ENCODE measurements at regions not wholly inside any gene's neighbourhood (a gene's known extent, or its start where the extent isn't known, plus 50 kb on each side); places are given as distances from the start of the nearest gene placed in this dataset.

GRCh38 chr9:106387965-106388364 is 475.0 kb upstream of the ZNF462 start:
- Histone ChIP-seq H3K36me3 (ENCODE audit: low read depth) (no peaks in the 10 kb centered on the region), H3K27me3 (ENCODE audit: insufficient read depth, poor library complexity, severe bottlenecking) (no peaks in the 10 kb centered on the region), H3K4me3 (ENCODE audit: severe bottlenecking) (no peak overlapping the region), H3K27ac (ENCODE audit: poor library complexity, severe bottlenecking) (no peak overlapping the region), H3K4me1 (ENCODE audit: insufficient read depth, poor library complexity, severe bottlenecking) (no peaks in the 10 kb centered on the region), H3K9me3 (ENCODE audit: severe bottlenecking) (no peaks in the 10 kb centered on the region)
- ATAC-seq (ENCODE audit: low read depth) (no peak), DNase-seq (ENCODE audit: low spot score) (no peak)
- TF ChIP-seq CTCF (IDR thresholded peaks at IDR 0.05; ENCODE audit: poor library complexity, severe bottlenecking), result no peak

- H3K27ac ChIP-seq (ENCODE audit: poor library complexity, severe bottlenecking), result no peak overlapping the region
- H3K36me3 ChIP-seq (ENCODE audit: low read depth), result no peaks in the 10 kb centered on the region
- no peak for DNase-seq (ENCODE audit: low spot score)
- H3K4me3 ChIP-seq (ENCODE audit: severe bottlenecking), result no peak overlapping the region
- no peak for ATAC-seq (ENCODE audit: low read depth)
- no peak for TF ChIP-seq CTCF (IDR thresholded peaks at IDR 0.05; ENCODE audit: poor library complexity, severe bottlenecking)
- H3K4me1 ChIP-seq (ENCODE audit: insufficient read depth, poor library complexity, severe bottlenecking), result no peaks in the 10 kb centered on the region
- no peaks in the 10 kb centered on the region for H3K9me3 ChIP-seq (ENCODE audit: severe bottlenecking)
- H3K27me3 ChIP-seq (ENCODE audit: insufficient read depth, poor library complexity, severe bottlenecking), result no peaks in the 10 kb centered on the region
Measured at GRCh38 chr9:106393226-106393625, 469.7 kb upstream of the ZNF462 start.

GRCh38 chr9:106400170-106400569 is 462.8 kb upstream of the ZNF462 start:
- TF ChIP-seq CTCF (IDR thresholded peaks at IDR 0.05; ENCODE audit: poor library complexity, severe bottlenecking), result no peak
- no peaks in the 10 kb centered on the region for H3K36me3 ChIP-seq (ENCODE audit: low read depth)
- DNase-seq (ENCODE audit: low spot score) (no peak), ATAC-seq (ENCODE audit: low read depth) (no peak)
- H3K9me3 ChIP-seq (ENCODE audit: severe bottlenecking), result no peaks in the 10 kb centered on the region
- H3K4me1 ChIP-seq (ENCODE audit: insufficient read depth, poor library complexity, severe bottlenecking), result peaks cover 10% of the 10 kb centered on the region
- H3K27me3 ChIP-seq (ENCODE audit: insufficient read depth, poor library complexity, severe bottlenecking), result no peaks in the 10 kb centered on the region
- no peak overlapping the region for H3K4me3 ChIP-seq (ENCODE audit: severe bottlenecking)
- H3K27ac ChIP-seq (ENCODE audit: poor library complexity, severe bottlenecking), result no peak overlapping the region

GRCh38 chr9:106400950-106401349 is 462.0 kb upstream of the ZNF462 start:
- DNase-seq (ENCODE audit: low spot score) (no peak), ATAC-seq (ENCODE audit: low read depth) (no peak)
- H3K9me3 ChIP-seq (ENCODE audit: severe bottlenecking), result no peaks in the 10 kb centered on the region
- no peaks in the 10 kb centered on the region for H3K36me3 ChIP-seq (ENCODE audit: low read depth)
- TF ChIP-seq CTCF (IDR thresholded peaks at IDR 0.05; ENCODE audit: poor library complexity, severe bottlenecking), result no peak
- no peak overlapping the region for H3K4me3 ChIP-seq (ENCODE audit: severe bottlenecking)
- H3K27me3 ChIP-seq (ENCODE audit: insufficient read depth, poor library complexity, severe bottlenecking), result no peaks in the 10 kb centered on the region
- H3K27ac ChIP-seq (ENCODE audit: poor library complexity, severe bottlenecking), result no peak overlapping the region
- H3K4me1 ChIP-seq (ENCODE audit: insufficient read depth, poor library complexity, severe bottlenecking), result peaks cover 15% of the 10 kb centered on the region

GRCh38 chr9:106403081-106403480 is 459.9 kb upstream of the ZNF462 start:
- Histone ChIP-seq H3K4me3 (ENCODE audit: severe bottlenecking) (no peak overlapping the region), H3K36me3 (ENCODE audit: low read depth) (no peaks in the 10 kb centered on the region), H3K4me1 (ENCODE audit: insufficient read depth, poor library complexity, severe bottlenecking) (peaks cover 15% of the 10 kb centered on the region), H3K27me3 (ENCODE audit: insufficient read depth, poor library complexity, severe bottlenecking) (no peaks in the 10 kb centered on the region), H3K27ac (ENCODE audit: poor library complexity, severe bottlenecking) (peak overlapping the region; percentile 33), H3K9me3 (ENCODE audit: severe bottlenecking) (no peaks in the 10 kb centered on the region)
- ATAC-seq (ENCODE audit: low read depth), result peak; percentile 97
- DNase-seq (ENCODE audit: low spot score), result no peak
- TF ChIP-seq CTCF (IDR thresholded peaks at IDR 0.05; ENCODE audit: poor library complexity, severe bottlenecking), result no peak

Measured in RWPE2 (cell line).